Colonic mucosa (tissue), 4 donors: ENCODE measurements at regions not wholly inside any gene's neighbourhood (a gene's known extent, or its start where the extent isn't known, plus 50 kb on each side); places are given as distances from the start of the nearest gene placed in this dataset.

ENCODE experiments used
- DNase-seq: peaks from one replicate; pipeline ENCODE4 v3.0.0-alpha.2; 2020
- H3K27ac ChIP-seq: fragments of 200-600 bp; one replicate; pipeline ENCODE4 v1.8.0; 2021
- H3K27me3 ChIP-seq: fragments of 200-600 bp; one replicate; pipeline ENCODE4 v1.8.0; 2021
- H3K36me3 ChIP-seq: fragments of 200-600 bp; one replicate; pipeline ENCODE4 v1.8.0; 2021
- H3K4me1 ChIP-seq: fragments of 200-600 bp; one replicate; pipeline ENCODE4 v1.8.0; 2021; ENCODE audit warnings: mild to moderate bottlenecking
- H3K4me3 ChIP-seq: fragments of 200-600 bp; one replicate; pipeline ENCODE4 v1.8.0; 2021
- H3K9ac ChIP-seq, 2 donors: one replicate each; pipeline ENCODE4 v1.7.0; 2013; ENCODE audit warnings: control low read depth in 2 of 2, low read depth in 2 of 2, low read length in 2 of 2
- H3K9me3 ChIP-seq: fragments of 200-600 bp; one replicate; pipeline ENCODE4 v1.8.0; 2021
- CTCF ChIP-seq: fragments of 200-600 bp; IDR thresholded peaks from one replicate; pipeline ENCODE4 v1.8.0; 2022; ENCODE audit warnings: antibody characterized with exemption, mild to moderate bottlenecking
- intact Hi-C: fragments of 100-400 bp; cut with DNase I; formaldehyde crosslinking; loops from one replicate; pipeline ENCODE4 v1.14.1; 2022
- donor health status: healthy.
- donor health status: DM: no; HTN: no; CAD: no.
- donor health status: DM: no; HTN: no; CAD: no.

GRCh38 chr17:65394811-65395472 lies 166.5 kb downstream of the AXIN2 start:
- no peaks in the 10 kb centered on the region for H3K27me3 ChIP-seq
- no peak overlapping the region for H3K27ac ChIP-seq
- H3K9ac ChIP-seq = no peak overlapping the region
- intact Hi-C loops = no loop called here
- DNase-seq = no peak
- H3K9me3 ChIP-seq = no peaks in the 10 kb centered on the region
- H3K4me1 ChIP-seq = no peaks in the 10 kb centered on the region
- TF ChIP-seq CTCF = no peak
- H3K36me3 ChIP-seq = no peaks in the 10 kb centered on the region
- no peak overlapping the region for H3K4me3 ChIP-seq

GRCh38 chr17:65393514-65393913 lies 167.9 kb downstream of the AXIN2 start:
- Histone ChIP-seq H3K4me1 (no peaks in the 10 kb centered on the region), H3K4me3 (no peak overlapping the region), H3K36me3 (no peaks in the 10 kb centered on the region), H3K27me3 (no peaks in the 10 kb centered on the region), H3K9ac (no peak overlapping the region), H3K27ac (no peak overlapping the region), H3K9me3 (no peaks in the 10 kb centered on the region)
- intact Hi-C loops = no loop called here
- TF ChIP-seq CTCF = no peak
- DNase-seq = no peak

GRCh38 chr17:65389949-65390348 lies 171.5 kb downstream of the AXIN2 start:
- Histone ChIP-seq H3K9ac (no peak overlapping the region), H3K4me1 (no peaks in the 10 kb centered on the region), H3K4me3 (no peak overlapping the region), H3K27ac (no peak overlapping the region), H3K27me3 (no peaks in the 10 kb centered on the region), H3K9me3 (no peaks in the 10 kb centered on the region), H3K36me3 (no peaks in the 10 kb centered on the region)
- no peak for DNase-seq
- TF ChIP-seq CTCF = no peak
- intact Hi-C loops = no loop called here

GRCh38 chr17:65389426-65389825 lies 172.0 kb downstream of the AXIN2 start:
- no peaks in the 10 kb centered on the region for H3K36me3 ChIP-seq
- no peaks in the 10 kb centered on the region for H3K9me3 ChIP-seq
- no peak for DNase-seq
- H3K4me1 ChIP-seq = no peaks in the 10 kb centered on the region
- no peak overlapping the region for H3K9ac ChIP-seq
- no peaks in the 10 kb centered on the region for H3K27me3 ChIP-seq
- H3K27ac ChIP-seq = no peak overlapping the region
- no peak for TF ChIP-seq CTCF
- intact Hi-C loops = no loop called here
- no peak overlapping the region for H3K4me3 ChIP-seq

GRCh38 chr17:65388911-65389310 lies 172.5 kb downstream of the AXIN2 start:
- no peaks in the 10 kb centered on the region for H3K9me3 ChIP-seq
- no peak overlapping the region for H3K9ac ChIP-seq
- no peaks in the 10 kb centered on the region for H3K36me3 ChIP-seq
- H3K4me1 ChIP-seq = no peaks in the 10 kb centered on the region
- no peak overlapping the region for H3K27ac ChIP-seq
- DNase-seq = no peak
- no peak overlapping the region for H3K4me3 ChIP-seq
- H3K27me3 ChIP-seq = no peaks in the 10 kb centered on the region
- TF ChIP-seq CTCF = no peak
- intact Hi-C loops = no loop called here
